ENCODE measurements at regions not wholly inside any gene's neighbourhood (a gene's known extent, or its start where the extent isn't known, plus 50 kb on each side); places are given as distances from the start of the nearest gene placed in this dataset.

DNA sequence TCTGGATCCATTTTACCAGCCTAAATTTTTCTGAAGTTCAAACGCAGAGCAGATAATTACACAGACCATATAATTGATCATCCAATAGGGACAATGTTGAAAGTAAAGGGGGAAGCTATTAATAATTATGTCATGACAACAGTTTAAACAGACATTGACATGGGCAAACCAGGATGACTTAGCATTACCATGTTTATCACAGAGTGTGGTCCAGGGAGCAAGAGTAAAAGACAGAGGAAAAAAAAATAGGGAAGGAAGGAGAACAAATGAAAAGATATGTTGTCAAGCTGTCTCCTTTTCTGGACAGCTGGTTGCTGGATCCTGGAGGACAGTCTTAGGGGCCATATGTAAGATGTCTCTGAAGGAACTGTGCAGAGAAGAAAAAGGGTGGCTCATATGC lies 69.4 kb upstream of the FBXL4 start (continued):
- TF ChIP-seq, protein P1, sequence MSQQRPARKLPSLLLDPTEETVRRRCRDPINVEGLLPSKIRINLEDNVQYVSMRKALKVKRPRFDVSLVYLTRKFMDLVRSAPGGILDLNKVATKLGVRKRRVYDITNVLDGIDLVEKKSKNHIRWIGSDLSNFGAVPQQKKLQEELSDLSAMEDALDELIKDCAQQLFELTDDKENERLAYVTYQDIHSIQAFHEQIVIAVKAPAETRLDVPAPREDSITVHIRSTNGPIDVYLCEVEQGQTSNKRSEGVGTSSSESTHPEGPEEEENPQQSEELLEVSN (IDR thresholded peaks at IDR 0.05): no peak
- TF ChIP-seq BCL11A (IDR thresholded peaks at IDR 0.05; ENCODE audit: low read depth in 2 of 2, low read length in 2 of 2): no peak
